Heart right ventricle (tissue), 16 donors: ENCODE measurements at regions not wholly inside any gene's neighbourhood (a gene's known extent, or its start where the extent isn't known, plus 50 kb on each side); places are given as distances from the start of the nearest gene placed in this dataset.

Experiments used
- ATAC-seq, 8 donors: fragments of 200-7000 bp; cut with Tn5 transposase; one replicate each; pipeline ENCODE4 v1.9.1; 2020; ENCODE audit warnings: mild to moderate bottlenecking in 8 of 8, moderate library complexity in 8 of 8, moderate number of reproducible peaks in 1 of 8
- DNase-seq, 2 donors: peaks; one replicate each; pipeline ENCODE4 v3.0.0-alpha.2; 2020
- H3K27ac ChIP-seq, 10 donors: fragments of 200-600 bp; sonication (generic) in 2 of 10; one replicate each; pipeline versions ENCODE4 v1.5.0 to v1.8.0; 2020 to 2022; ENCODE audit warnings: mild to moderate bottlenecking in 3 of 10
- H3K27me3 ChIP-seq, 7 donors: fragments of 200-600 bp; one replicate each; pipeline ENCODE4 v1.8.0; 2021 to 2022; ENCODE audit warnings: mild to moderate bottlenecking in 2 of 7
- H3K36me3 ChIP-seq, 9 donors: fragments of 200-600 bp; sonication (generic) in 1 of 9; one replicate each; pipeline versions ENCODE4 v1.5.0 to v1.8.0; 2020 to 2022; ENCODE audit warnings: mild to moderate bottlenecking in 2 of 9
- H3K4me1 ChIP-seq, 9 donors: fragments of 200-600 bp; sonication (generic) in 1 of 9; one replicate each; pipeline versions ENCODE4 v1.5.0 to v1.8.0; 2020 to 2022; ENCODE audit warnings: mild to moderate bottlenecking in 4 of 9
- H3K4me3 ChIP-seq, 10 donors: fragments of 200-600 bp; sonication (generic) in 2 of 10; one replicate each; pipeline versions ENCODE4 v1.5.0 to v1.8.0; 2020 to 2022; ENCODE audit warnings: mild to moderate bottlenecking in 7 of 10, moderate library complexity in 2 of 10
- H3K9me3 ChIP-seq, 11 donors: fragments of 200-600 bp in 10 of 11; sonication (generic) in 2 of 11; one replicate each; pipeline versions ENCODE4 v1.5.0 to v1.8.0; 2013 to 2022; ENCODE audit warnings: mild to moderate bottlenecking in 2 of 11, control low read depth in 1 of 11, moderate library complexity in 1 of 11
- CTCF ChIP-seq, 9 donors: fragments of 200-600 bp; sonication (generic) in 2 of 9; IDR thresholded peaks; one replicate each; pipeline versions ENCODE4 v1.5.0 to v1.8.0; 2021 to 2022; ENCODE audit warnings: antibody characterized with exemption in 9 of 9, mild to moderate bottlenecking in 5 of 9, moderate library complexity in 1 of 9
- WGBS, 2 donors: extraction: QIAGEN DNeasy Blood & Tissue Kit; methylation state at CpG; one replicate each; pipeline ENCODE4 v1.1.7; 2013; ENCODE audit warnings: inconsistent platforms in 1 of 2; 5-methylcytosine and 5-hydroxymethylcytosine counted together
- intact Hi-C, 10 donors: fragments of 100-400 bp; cut with DNase I; formaldehyde crosslinking; loops; one replicate each; pipeline versions ENCODE4 v1.11.1 to v1.14.2; 2022
- donor health status: Arrhythmogenic right ventricular cardiomyopathy.
- donor health status: ischemic (EF 13 %, LVEDD 7.1; RV severe dilation, severe dysfunction).
- donor health status: healthy with polysubstance abuse.
- donor health status: DM: no; HTN: yes; CAD: no.
- donor health status: DM: no; HTN: no; CAD: no.
- donor health status: ischemic (EF 25% LVEDD 6.9; RV normal size, moderate dysfunction).
- donor health status: ischemic (EF 25% LVEDD 5.7; RV mildly dilated, moderate dysfunction).
- donor health status: healthy.
- donor health status: DM: yes; HTN: yes; CAD: no.
- donor health status: Ischemic cardiomyopathy.
- donor health status: ischemic (EF 35%, LVEDD 5.7; RV mildly dilated, moderate dysfunction).
- donor health status: nonischemic (EF 11% LVEDD 7.7; RV severe dilation, severe dysfunction).
- donor health status: DM: yes; HTN: yes; CAD: no.
- donor health status: PGD.
- donor health status: ischemic (EF 29% LVEDD 5.4; RV normal size, mild dysfunction).
- donor health status: nonischemic (EF 23%, LVEDD 6.1; RV moderate dilation, normal function).

GRCh38 chr22:48439560-48440135 lies 1388.0 kb downstream of the BRD1 start:
- intact Hi-C loops = no loop called here
- Histone ChIP-seq H3K27ac (no peak overlapping the region), H3K27me3 (peaks cover 0 to 11% (median 0%) of the 10 kb centered on the region in 7 donors), H3K9me3 (no peaks in the 10 kb centered on the region), H3K4me3 (no peak overlapping the region), H3K4me1 (no peaks in the 10 kb centered on the region), H3K36me3 (no peaks in the 10 kb centered on the region)
- no peak for DNase-seq
- no peak for ATAC-seq
- 81 to 88% methylated on average over 9 to 10 of the region's 10 CpGs for WGBS, 2 donors
- TF ChIP-seq CTCF (IDR thresholded peaks at IDR 0.05) = no peak

- Histone ChIP-seq H3K4me3 (no peak overlapping the region), H3K4me1 (no peaks in the 10 kb centered on the region), H3K9me3 (no peaks in the 10 kb centered on the region), H3K36me3 (no peaks in the 10 kb centered on the region), H3K27ac (no peak overlapping the region), H3K27me3 (peaks cover 0 to 11% (median 0%) of the 10 kb centered on the region in 7 donors)
- DNase-seq (no peak), ATAC-seq (no peak)
- intact Hi-C loops = no loop called here
- TF ChIP-seq CTCF (IDR thresholded peaks at IDR 0.05) = no peak
- 71% methylated on average over 19 of the region's 19 CpGs for WGBS, 2 donors
Observed at GRCh38 chr22:48438800-48439559, 1388.7 kb downstream of the BRD1 start.

GRCh38 chr22:48438096-48438495 lies 1389.6 kb downstream of the BRD1 start:
- no peak for DNase-seq

More at GRCh38 chr22:48438096-48438495, 1389.6 kb downstream of the BRD1 start:
- H3K4me1 ChIP-seq = no peaks in the 10 kb centered on the region
- H3K27me3 ChIP-seq = peaks cover 0 to 11% (median 0%) of the 10 kb centered on the region in 7 donors
- H3K4me3 ChIP-seq = no peak overlapping the region
- H3K36me3 ChIP-seq = no peaks in the 10 kb centered on the region
- H3K9me3 ChIP-seq = no peaks in the 10 kb centered on the region
- H3K27ac ChIP-seq = no peak overlapping the region
- 79 to 91% methylated on average over 13 of the region's 13 CpGs for WGBS, 2 donors
- intact Hi-C loops = no loop called here
- no peak for ATAC-seq
- no peak for TF ChIP-seq CTCF (IDR thresholded peaks at IDR 0.05)
